A673 (cell line): ENCODE measurements at regions not wholly inside any gene's neighbourhood (a gene's known extent, or its start where the extent isn't known, plus 50 kb on each side); places are given as distances from the start of the nearest gene placed in this dataset.
A peak's percentile ranks its signal among the peaks of the same experiment; 100 is the strongest.

Source experiments
- BruUV-seq: library from RNA; stranded (reverse); fragments of 400-500 nt; replicated peaks from 2 replicates; lab custom pipeline; 2021; lab: Mats Ljungman, UMichigan
- CTCF ChIA-PET: fragments of 300-600 bp; sonication (Branson Sonifier 250); formaldehyde crosslinking; loops from one replicate; lab custom pipeline; 2022; ENCODE audit warnings: antibody characterized with exemption; lab: Charles Lee
- POLR2A ChIA-PET: fragments of 300-600 bp; sonication (Branson Sonifier 250); formaldehyde crosslinking; loops from one replicate; lab custom pipeline; 2022; ENCODE audit warnings: antibody characterized with exemption; ENCODE audit not compliant: low non-redundant PET; lab: Charles Lee
- DNase-seq: peaks from one replicate; pipeline ENCODE4 v3.0.0-alpha.2; 2015; ENCODE audit warnings: low spot score
- H3K27ac ChIP-seq: fragments of 200-600 bp; sonication (generic); 2 replicates; pipeline ENCODE4 v1.5.1; 2016; ENCODE audit warnings: mixed run types, low read depth, mild to moderate bottlenecking, mixed read lengths, antibody characterized with exemption, low read length; ENCODE audit not compliant: poor library complexity, severe bottlenecking
- H3K27me3 ChIP-seq: fragments of 200-600 bp; sonication (generic); replicated peaks from 2 replicates; pipeline ENCODE4 v1.6.1; 2017; ENCODE audit warnings: mixed run types, low read depth, mild to moderate bottlenecking, mixed read lengths, antibody characterized with exemption, low read length; ENCODE audit not compliant: insufficient read depth, poor library complexity
- H3K36me3 ChIP-seq: fragments of 200-600 bp; sonication (generic); 2 replicates; pipeline ENCODE4 v1.6.1; 2016; ENCODE audit warnings: mixed run types, mild to moderate bottlenecking, mixed read lengths, antibody characterized with exemption, low read length; ENCODE audit not compliant: insufficient read depth, poor library complexity, severe bottlenecking
- H3K4me1 ChIP-seq: fragments of 200-600 bp; sonication (generic); 2 replicates; pipeline ENCODE4 v1.6.1; 2017; ENCODE audit warnings: mixed run types, mild to moderate bottlenecking, mixed read lengths, antibody characterized with exemption, low read length; ENCODE audit not compliant: insufficient read depth, poor library complexity, severe bottlenecking
- H3K4me3 ChIP-seq: fragments of 200-600 bp; sonication (generic); 2 replicates; pipeline ENCODE4 v1.5.1; 2016; ENCODE audit warnings: low read depth, mixed run types, mild to moderate bottlenecking, mixed read lengths, low read length; ENCODE audit not compliant: poor library complexity, severe bottlenecking
- H3K9me3 ChIP-seq: fragments of 200-600 bp; sonication (generic); 2 replicates; pipeline ENCODE4 v1.6.1; 2016; ENCODE audit warnings: mixed run types, low read depth, mild to moderate bottlenecking, mixed read lengths, antibody characterized with exemption, low read length; ENCODE audit not compliant: poor library complexity, severe bottlenecking
- CTCF ChIP-seq: fragments of 300-800, 200-600 bp; sonication (generic); conservative IDR thresholded peaks from 2 replicates; pipeline ENCODE4 v1.5.1; 2017; ENCODE audit warnings: low read depth, mild to moderate bottlenecking, antibody characterized with exemption, low read length, moderate library complexity, mixed read lengths
- EZH2 ChIP-seq: fragments of 200-600 bp; sonication (generic); IDR thresholded peaks from 2 replicates; pipeline ENCODE4 v1.6.1; 2017; ENCODE audit warnings: borderline replicate concordance, low read depth, mild to moderate bottlenecking, mixed read lengths, antibody characterized with exemption, low read length; ENCODE audit not compliant: poor library complexity, severe bottlenecking
- intact Hi-C: fragments of 100-400 bp; cut with micrococcal nuclease; formaldehyde crosslinking; loops from one replicate; pipeline ENCODE4 v1.10.0; 2022; ENCODE audit not compliant: unreplicated experiment

GRCh38 chr2:12106440-12107080 is 360.1 kb downstream of the LPIN1 start:
- peak; percentile 90 for DNase-seq
- no peak overlapping the region for H3K27ac ChIP-seq
- TSS peak; percentile 83 for BruUV-seq
- no peak overlapping the region for H3K4me3 ChIP-seq
- CTCF ChIA-PET, result no interaction called here
- POLR2A ChIA-PET, result no interaction called here
- no peaks in the 10 kb centered on the region for H3K36me3 ChIP-seq
- H3K4me1 ChIP-seq, result peaks cover 4% of the 10 kb centered on the region
- no peaks in the 10 kb centered on the region for H3K27me3 ChIP-seq
- no peak for TF ChIP-seq EZH2
- TF ChIP-seq CTCF, result no peak
- intact Hi-C loops, result no loop called here
- H3K9me3 ChIP-seq, result no peaks in the 10 kb centered on the region

- POLR2A ChIA-PET, result no interaction called here
- DNase-seq, result no peak
- peaks cover 4% of the 10 kb centered on the region for H3K4me1 ChIP-seq
- TF ChIP-seq EZH2 (no peak), CTCF (no peak)
- no TSS peak for BruUV-seq
- H3K4me3 ChIP-seq, result no peak overlapping the region
- intact Hi-C loops, result no loop called here
- H3K9me3 ChIP-seq, result no peaks in the 10 kb centered on the region
- no peaks in the 10 kb centered on the region for H3K36me3 ChIP-seq
- H3K27me3 ChIP-seq, result no peaks in the 10 kb centered on the region
- CTCF ChIA-PET, result no interaction called here
- H3K27ac ChIP-seq, result no peak overlapping the region
Observed at GRCh38 chr2:12107321-12107720, 360.9 kb downstream of the LPIN1 start.

GRCh38 chr2:12107939-12108338 is 361.5 kb downstream of the LPIN1 start:
- no peak for DNase-seq
- Histone ChIP-seq H3K36me3 (no peaks in the 10 kb centered on the region), H3K4me1 (peaks cover 4% of the 10 kb centered on the region), H3K27me3 (no peaks in the 10 kb centered on the region), H3K4me3 (no peak overlapping the region), H3K9me3 (no peaks in the 10 kb centered on the region), H3K27ac (no peak overlapping the region)
- no TSS peak for BruUV-seq
- ChIA-PET POLR2A (no interaction called here), CTCF (no interaction called here)
- intact Hi-C loops, result no loop called here
- TF ChIP-seq CTCF, result no peak
- TF ChIP-seq EZH2, result no peak
